Testis (tissue), 2 donors: ENCODE measurements at regions not wholly inside any gene's neighbourhood (a gene's known extent, or its start where the extent isn't known, plus 50 kb on each side); places are given as distances from the start of the nearest gene placed in this dataset.

Experiments used
- DNase-seq: peaks from one replicate; pipeline ENCODE4 v3.0.0-alpha.2; 2019
- H3K27ac ChIP-seq, 2 donors: fragments of 200-600 bp; sonication (generic); one replicate each; pipeline ENCODE4 v1.5.1; 2019
- H3K27me3 ChIP-seq: fragments of 200-600 bp; sonication (generic); one replicate; pipeline ENCODE4 v1.5.1; 2019
- H3K36me3 ChIP-seq: fragments of 200-600 bp; sonication (generic); one replicate; pipeline ENCODE4 v1.5.1; 2017; ENCODE audit warnings: low read depth; ENCODE audit errors: missing control alignments
- H3K4me1 ChIP-seq: fragments of 200-600 bp; sonication (generic); one replicate; pipeline ENCODE4 v1.5.1; 2019
- H3K4me3 ChIP-seq, 2 donors: fragments of 200-600 bp; sonication (generic); one replicate each; pipeline ENCODE4 v1.5.1; 2017 to 2019
- H3K9me3 ChIP-seq: fragments of 200-600 bp; sonication (generic); one replicate; pipeline ENCODE4 v1.5.1; 2017
- CTCF ChIP-seq, 3 experiments: fragments of 450-650 bp in 2 of 3; fragments of 200-600 bp in 1 of 3; sonication (generic) in 1 of 3; IDR thresholded peaks; one replicate each; pipeline ENCODE4 v1.5.1; 2016 to 2019; ENCODE audit warnings: antibody characterized with exemption in 3 of 3, mild to moderate bottlenecking in 2 of 3, moderate library complexity in 1 of 3
- POLR2A ChIP-seq: fragments of 450-650 bp; IDR thresholded peaks from one replicate; pipeline ENCODE4 v1.6.1; 2017; ENCODE audit warnings: antibody characterized with exemption, mild to moderate bottlenecking, moderate library complexity
- WGBS, 2 donors: methylation state at CpG; one replicate each; pipeline ENCODE4 v1.1.5; 2018; 5-methylcytosine and 5-hydroxymethylcytosine counted together
- intact Hi-C: fragments of 100-400 bp; cut with DNase I; formaldehyde crosslinking; loops from one replicate; pipeline ENCODE4 v1.15.1; 2023; ENCODE audit warnings: low total_unique reads

- no peak overlapping the region for H3K4me3 ChIP-seq
- no peak for TF ChIP-seq CTCF (IDR thresholded peaks at IDR 0.05)
- TF ChIP-seq POLR2A = no peak
- WGBS, 2 donors = 82 to 90% methylated on average over 4 of the region's 4 CpGs
- H3K36me3 ChIP-seq = no peaks in the 10 kb centered on the region
- H3K4me1 ChIP-seq = no peaks in the 10 kb centered on the region
- no peaks in the 10 kb centered on the region for H3K9me3 ChIP-seq
- no peak overlapping the region for H3K27ac ChIP-seq
- no peak for DNase-seq
- intact Hi-C loops = no loop called here
- H3K27me3 ChIP-seq = no peaks in the 10 kb centered on the region
Observed at GRCh38 chr7:32144676-32145075, 74.5 kb upstream of the PDE1C start.

- DNase-seq = no peak
- intact Hi-C loops = no loop called here
Observed at GRCh38 chr7:32143301-32143700, 73.1 kb upstream of the PDE1C start.

GRCh38 chr7:32142649-32143048 lies 72.4 kb upstream of the PDE1C start:
- no peaks in the 10 kb centered on the region for H3K27me3 ChIP-seq
- H3K9me3 ChIP-seq = no peaks in the 10 kb centered on the region
- DNase-seq = no peak
- intact Hi-C loops = no loop called here
- 66 to 90% methylated on average over 3 of the region's 3 CpGs for WGBS, 2 donors
- no peak overlapping the region for H3K4me3 ChIP-seq
- TF ChIP-seq POLR2A (no peak), CTCF (IDR thresholded peaks at IDR 0.05) (no peak)
- H3K4me1 ChIP-seq = no peaks in the 10 kb centered on the region
- H3K27ac ChIP-seq = no peak overlapping the region
- H3K36me3 ChIP-seq = no peaks in the 10 kb centered on the region

More at GRCh38 chr7:32143301-32143700, 73.1 kb upstream of the PDE1C start:
- TF ChIP-seq CTCF (IDR thresholded peaks at IDR 0.05) = no peak
- TF ChIP-seq POLR2A = no peak
- 69 to 79% methylated on average over 6 of the region's 6 CpGs for WGBS, 2 donors
- Histone ChIP-seq H3K27ac (no peak overlapping the region), H3K36me3 (no peaks in the 10 kb centered on the region), H3K27me3 (no peaks in the 10 kb centered on the region), H3K9me3 (no peaks in the 10 kb centered on the region), H3K4me1 (no peaks in the 10 kb centered on the region), H3K4me3 (no peak overlapping the region)

GRCh38 chr7:32140210-32140939 lies 70.2 kb upstream of the PDE1C start:
- Histone ChIP-seq H3K4me1 (no peaks in the 10 kb centered on the region), H3K9me3 (no peaks in the 10 kb centered on the region), H3K4me3 (no peak overlapping the region), H3K27ac (no peak overlapping the region), H3K27me3 (no peaks in the 10 kb centered on the region), H3K36me3 (no peaks in the 10 kb centered on the region)
- DNase-seq = no peak
- TF ChIP-seq POLR2A (no peak), CTCF (IDR thresholded peaks at IDR 0.05) (no peak)
- intact Hi-C loops = no loop called here
- 75 to 77% methylated on average over 5 of the region's 5 CpGs for WGBS, 2 donors

GRCh38 chr7:32137059-32137458 lies 66.9 kb upstream of the PDE1C start:
- DNase-seq = no peak
- Histone ChIP-seq H3K27ac (no peak overlapping the region), H3K27me3 (no peaks in the 10 kb centered on the region), H3K9me3 (no peaks in the 10 kb centered on the region), H3K4me1 (no peaks in the 10 kb centered on the region), H3K36me3 (no peaks in the 10 kb centered on the region), H3K4me3 (no peak overlapping the region)
- intact Hi-C loops = no loop called here
- TF ChIP-seq CTCF (IDR thresholded peaks at IDR 0.05) = no peak
- WGBS, 2 donors = 90 to 94% methylated on average over 2 of the region's 2 CpGs
